ENCODE measurements at regions not wholly inside any gene's neighbourhood (a gene's known extent, or its start where the extent isn't known, plus 50 kb on each side); places are given as distances from the start of the nearest gene placed in this dataset.
"Not testable (repeated sequence)": the region's sequence is repeated elsewhere in the genome, so short reads cannot be mapped to it uniquely, and the experiment has no call there.

DNA sequence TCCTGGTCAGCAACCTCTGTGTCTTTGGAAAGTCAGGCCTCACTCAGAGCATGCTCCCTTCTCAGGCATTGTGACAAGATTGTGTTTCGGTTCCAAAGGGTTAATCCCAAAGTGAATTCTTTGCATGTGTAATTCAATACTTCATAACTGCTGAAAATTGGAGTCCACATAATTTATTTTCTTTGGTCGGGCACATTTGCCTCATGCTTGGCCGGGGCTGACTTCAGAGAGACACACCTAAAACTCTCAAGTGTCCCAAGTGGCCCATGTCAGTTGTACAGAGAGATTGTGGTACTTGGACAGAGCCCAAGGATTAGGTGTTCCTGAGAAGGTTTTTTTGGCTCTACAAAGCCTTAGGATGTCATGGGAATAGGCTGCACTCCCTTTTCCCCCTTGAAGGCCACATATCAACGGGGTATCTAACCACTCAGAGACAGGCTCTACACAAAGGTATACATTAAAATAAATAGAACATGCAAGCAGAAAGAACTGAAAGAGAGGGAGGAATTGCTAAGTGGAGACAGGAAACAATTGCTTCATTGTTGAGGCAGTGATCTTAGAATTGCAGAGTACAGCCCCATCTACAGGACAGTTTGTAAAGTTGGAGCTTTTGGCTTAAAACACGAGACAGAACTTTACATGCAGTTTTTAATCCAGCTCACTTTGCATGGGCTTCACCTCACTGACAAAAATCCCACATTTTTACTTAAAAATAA, 1232.3 kb upstream of the ZEB2 start:
- peak; percentile 66 for DNase-seq (ENCODE audit: low spot score)

GRCh38 chr2:145751629-145752028, 1231.7 kb upstream of the ZEB2 start:
- no peak for DNase-seq (ENCODE audit: low spot score)

DNA sequence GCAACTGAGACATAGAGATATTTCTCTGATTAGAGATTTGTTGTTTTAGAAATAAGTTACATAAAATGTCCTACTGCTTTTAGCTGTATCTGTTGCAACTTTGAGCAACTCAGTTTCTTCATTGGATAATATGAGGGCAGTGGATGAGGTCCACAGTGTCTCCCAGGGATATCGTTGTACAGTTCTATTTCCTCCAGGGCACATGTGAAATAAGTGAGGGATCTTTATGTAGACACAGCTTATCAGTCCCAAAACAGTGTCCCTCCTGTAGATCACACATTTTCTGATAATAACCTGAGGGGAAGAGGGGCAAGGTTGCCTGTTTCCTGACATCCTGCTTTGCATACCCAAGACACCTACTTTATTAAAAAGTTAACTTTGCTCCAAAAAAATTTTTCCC, 1231.2 kb upstream of the ZEB2 start:
- DNase-seq (ENCODE audit: low spot score), result no peak

DNA sequence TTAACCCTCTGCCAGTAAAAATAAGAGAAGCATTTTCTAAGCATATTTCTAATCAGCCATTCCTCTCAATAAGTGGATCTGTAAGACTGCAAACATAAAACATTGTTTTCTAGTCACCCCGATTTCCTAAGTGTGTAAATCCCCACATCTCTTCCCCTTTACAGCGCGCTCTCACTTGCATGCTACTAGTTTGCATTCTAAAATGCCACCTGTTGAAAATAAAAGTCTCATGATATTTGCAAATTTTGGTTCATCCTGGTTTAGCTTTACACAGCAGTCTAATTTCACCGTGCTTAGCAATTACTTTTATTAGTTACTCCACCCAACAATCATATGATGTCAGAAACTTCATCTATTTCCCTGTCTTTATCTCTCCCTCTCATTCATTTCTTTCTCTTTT, 1230.7 kb upstream of the ZEB2 start:
- DNase-seq (ENCODE audit: low spot score), result no peak

DNA sequence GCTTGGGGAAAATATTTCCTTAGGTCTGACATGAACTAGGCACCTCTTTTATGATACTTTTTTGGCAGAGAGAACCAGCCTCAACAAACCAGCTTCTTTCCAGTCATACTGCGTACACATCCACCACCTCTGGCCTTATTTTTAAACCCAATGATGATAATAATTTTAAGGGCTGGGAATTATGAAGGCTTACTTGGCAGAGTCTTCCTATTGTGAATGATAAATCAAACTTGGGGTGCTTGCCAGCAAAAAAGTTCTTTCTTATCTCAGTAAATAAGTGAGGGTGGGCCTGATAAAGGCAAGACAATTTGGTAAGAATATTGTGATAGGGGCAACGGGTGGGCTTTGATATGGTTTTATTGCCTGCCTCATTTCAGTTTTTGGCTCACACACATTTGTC, 1230.2 kb upstream of the ZEB2 start:
- no peak for DNase-seq (ENCODE audit: low spot score)

DNA sequence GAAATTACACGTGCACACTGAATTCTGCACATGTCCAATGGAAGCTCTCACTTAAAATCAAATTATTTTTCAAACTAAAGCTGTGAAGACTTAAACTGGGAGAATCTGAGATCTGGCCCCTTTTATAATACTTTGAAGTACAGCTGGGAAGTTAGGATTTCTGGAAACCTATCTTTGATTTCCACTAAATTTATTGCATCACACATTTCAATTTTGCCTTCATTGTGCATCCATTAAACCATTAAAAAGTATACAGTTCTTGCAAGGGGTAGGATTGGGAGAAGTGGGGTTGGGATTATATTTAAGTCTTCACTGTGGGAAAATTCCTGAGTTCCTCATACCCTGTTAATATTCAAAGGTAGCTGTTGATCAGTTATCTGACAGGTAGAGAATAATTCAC, 1229.6 kb upstream of the ZEB2 start:
- DNase-seq (ENCODE audit: low spot score), result no peak

DNA sequence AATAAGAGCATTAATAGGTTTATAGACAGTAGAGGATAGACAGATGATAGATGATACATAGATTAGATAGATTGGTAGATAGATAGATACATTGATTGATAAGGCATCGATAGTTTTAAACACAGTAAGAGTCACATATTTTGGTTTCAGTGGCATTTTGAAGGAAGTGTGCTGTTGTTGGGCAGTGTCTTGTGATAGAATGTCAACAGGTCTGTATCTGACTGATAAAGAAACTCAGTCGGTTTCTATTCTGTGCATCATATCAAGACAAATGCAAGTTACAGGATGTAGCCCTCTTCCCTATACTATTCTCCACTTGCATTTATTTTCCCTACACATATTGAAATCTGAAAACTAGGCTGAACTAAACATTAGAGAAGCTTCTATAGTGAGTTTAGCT, 1229.0 kb upstream of the ZEB2 start:
- no peak for DNase-seq (ENCODE audit: low spot score)

DNA sequence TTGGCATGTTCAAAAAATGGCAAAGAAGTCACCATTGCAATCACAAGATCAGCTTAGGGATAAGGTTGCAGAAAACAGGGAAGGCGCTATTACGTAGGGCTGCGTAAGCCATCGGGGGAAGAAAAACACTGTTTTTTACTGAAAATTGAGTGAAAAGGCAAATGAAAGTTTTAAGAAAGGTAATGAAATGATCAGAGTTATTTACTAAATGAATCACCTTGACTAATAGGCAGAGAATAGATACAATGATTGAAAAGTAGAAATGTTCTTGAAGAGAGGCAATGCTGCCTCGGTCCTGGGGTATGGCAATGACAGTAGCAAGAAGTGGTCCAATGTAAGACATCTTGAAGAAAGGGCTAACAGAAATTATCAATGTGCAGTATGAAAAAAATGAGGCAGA, 1227.8 kb upstream of the ZEB2 start:
- no peak for DNase-seq (ENCODE audit: low spot score)

DNA sequence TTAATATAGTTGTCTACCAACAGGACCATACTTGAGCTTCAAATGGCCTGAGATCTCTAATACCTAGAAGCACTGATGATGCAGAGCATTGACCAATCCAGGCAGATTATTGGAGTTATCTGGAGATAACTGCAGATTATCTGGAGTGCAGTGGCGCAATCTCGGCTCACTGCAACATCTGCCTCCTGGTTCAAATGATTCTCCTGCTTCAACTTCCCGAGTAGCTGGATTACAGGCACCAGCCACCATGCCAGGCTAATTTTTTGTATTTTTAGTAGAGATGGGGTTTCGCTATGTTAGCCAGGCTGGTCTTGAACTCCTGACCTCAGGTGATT, 1225.4 kb upstream of the ZEB2 start:
- not testable (repeated sequence) for DNase-seq (ENCODE audit: low spot score)

DNA sequence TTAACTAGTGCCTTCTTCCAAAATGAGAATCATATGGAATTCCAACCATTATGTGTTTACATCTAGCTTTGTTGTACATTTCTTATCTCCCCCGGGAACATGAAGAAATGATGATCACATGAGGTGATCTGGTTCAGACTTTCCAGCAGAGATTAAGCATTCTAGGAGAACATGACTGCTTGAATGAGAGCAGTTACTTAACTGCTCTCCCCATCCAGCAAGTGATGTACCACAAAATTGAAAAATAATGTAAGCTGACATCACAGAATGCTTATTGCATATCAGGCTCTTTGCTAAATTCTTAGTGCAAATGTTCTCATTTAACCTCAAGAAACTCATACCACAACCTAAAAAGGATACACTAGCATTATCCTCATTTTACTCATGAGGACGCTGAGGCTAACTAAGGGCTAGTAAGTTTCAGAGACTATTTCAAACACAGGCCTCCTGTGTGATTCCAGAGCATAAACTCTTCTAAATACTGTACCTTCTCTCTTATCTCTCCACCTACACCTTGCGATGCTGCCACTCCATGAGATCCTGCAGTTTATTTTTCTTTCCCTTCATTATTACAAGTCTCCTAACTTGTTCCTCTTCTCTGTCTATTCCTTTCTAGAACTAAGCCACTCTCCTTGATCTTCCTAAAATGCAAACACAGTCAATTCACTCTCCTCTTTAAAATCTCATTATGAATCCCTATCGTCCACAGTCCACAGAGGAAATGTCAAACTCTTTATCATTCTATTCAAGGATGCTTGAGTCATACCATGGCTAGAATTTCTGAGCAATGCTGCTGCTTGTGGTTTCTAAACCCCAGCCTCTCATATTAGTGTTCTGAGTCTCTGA, 1224.8 kb upstream of the ZEB2 start:
- no peak for DNase-seq (ENCODE audit: low spot score)

- DNase-seq (ENCODE audit: low spot score), result no peak
Measured at GRCh38 chr2:145743011-145743410, 1223.1 kb upstream of the ZEB2 start.

GRCh38 chr2:145741636-145742035, 1221.7 kb upstream of the ZEB2 start:
- no peak for DNase-seq (ENCODE audit: low spot score)

GRCh38 chr2:145741181-145741580, 1221.3 kb upstream of the ZEB2 start:
- no peak for DNase-seq (ENCODE audit: low spot score)

- DNase-seq (ENCODE audit: low spot score), result no peak
Measured at GRCh38 chr2:145740302-145740701, 1220.4 kb upstream of the ZEB2 start.

DNA sequence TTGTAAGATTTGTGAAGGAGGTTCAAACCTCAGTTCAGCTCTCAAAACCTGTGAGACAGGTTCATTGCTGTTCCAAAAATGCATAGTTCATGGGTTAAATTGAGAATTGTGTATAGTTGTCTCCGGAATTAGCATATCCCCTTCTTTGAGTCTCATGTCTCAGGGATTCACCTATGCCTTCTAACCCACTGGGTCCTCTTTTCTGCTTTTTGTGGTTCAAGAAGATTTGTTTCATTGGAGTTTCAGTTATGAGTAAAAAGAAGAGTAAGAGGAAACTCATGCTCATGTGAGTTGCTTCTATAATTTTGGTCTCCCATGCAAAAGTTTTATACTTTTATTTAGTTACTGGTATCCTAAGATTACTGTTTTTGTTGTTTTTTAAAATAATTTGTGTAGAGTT, 1219.8 kb upstream of the ZEB2 start:
- no peak for DNase-seq (ENCODE audit: low spot score)

- no peak for DNase-seq (ENCODE audit: low spot score)
Measured at GRCh38 chr2:145736871-145737270, 1217.0 kb upstream of the ZEB2 start.

DNA sequence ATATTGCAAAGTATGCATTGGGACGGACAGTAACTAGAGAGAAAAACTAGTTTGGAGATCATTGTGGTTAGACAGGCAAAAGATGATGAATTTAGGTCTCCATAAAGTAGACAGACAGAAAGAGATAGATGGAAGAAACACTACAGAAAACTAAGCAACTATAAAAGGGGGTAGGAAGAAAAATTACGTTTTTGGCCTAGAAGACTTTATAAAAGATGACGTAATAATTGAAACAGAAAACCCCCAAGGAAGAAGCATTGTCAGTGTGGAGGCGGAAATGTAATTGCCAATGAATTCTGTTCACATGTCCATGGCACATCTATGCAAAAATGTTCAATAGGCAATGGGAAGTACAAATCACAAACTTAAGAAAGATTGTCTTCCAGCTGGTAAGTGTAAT, 1211.5 kb upstream of the ZEB2 start:
- no peak for DNase-seq (ENCODE audit: low spot score)

DNA sequence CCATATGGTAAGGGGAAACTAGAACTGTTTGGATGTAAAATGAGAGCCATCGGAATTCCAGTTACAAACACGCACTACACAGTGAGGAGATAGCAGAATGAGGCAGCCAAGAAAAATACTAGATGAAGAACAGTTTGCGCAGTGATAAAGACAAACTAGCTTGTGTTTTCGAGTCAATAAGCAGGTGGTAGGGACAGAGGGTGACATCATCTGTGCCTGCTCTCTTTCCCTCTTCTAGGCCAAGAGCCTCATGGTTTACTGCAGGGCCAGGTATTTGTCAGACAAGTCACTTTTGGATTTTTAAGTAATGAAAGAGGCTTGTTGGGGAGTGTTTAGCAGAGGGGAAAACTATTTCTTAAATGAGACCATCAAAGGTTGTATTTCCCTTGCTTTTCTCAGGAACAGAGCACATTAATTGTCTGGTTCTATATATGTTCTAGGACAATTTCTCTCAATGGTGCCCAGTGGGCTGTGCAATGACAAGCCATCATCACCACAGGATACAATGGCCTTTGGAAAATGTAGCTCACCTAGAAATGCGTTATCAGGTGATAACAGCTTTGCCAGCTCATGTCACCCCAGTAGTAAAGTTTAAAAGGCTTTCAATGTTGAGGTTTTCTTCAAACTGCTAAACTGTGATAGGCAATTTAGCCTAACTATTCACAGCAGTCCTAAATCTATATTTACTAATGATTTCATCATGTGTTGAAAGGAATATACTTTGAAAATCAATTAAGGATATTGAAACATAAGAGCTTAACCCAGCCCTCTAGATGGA, 1210.3 kb upstream of the ZEB2 start:
- DNase-seq (ENCODE audit: low spot score), result no peak

GRCh38 chr2:145729481-145729880, 1209.6 kb upstream of the ZEB2 start:
- DNase-seq (ENCODE audit: low spot score), result no peak

- DNase-seq (ENCODE audit: low spot score), result no peak
Measured at GRCh38 chr2:145728511-145728910, 1208.6 kb upstream of the ZEB2 start.

- no peak for DNase-seq (ENCODE audit: low spot score)
Measured at GRCh38 chr2:145725876-145726275, 1206.0 kb upstream of the ZEB2 start.

DNA sequence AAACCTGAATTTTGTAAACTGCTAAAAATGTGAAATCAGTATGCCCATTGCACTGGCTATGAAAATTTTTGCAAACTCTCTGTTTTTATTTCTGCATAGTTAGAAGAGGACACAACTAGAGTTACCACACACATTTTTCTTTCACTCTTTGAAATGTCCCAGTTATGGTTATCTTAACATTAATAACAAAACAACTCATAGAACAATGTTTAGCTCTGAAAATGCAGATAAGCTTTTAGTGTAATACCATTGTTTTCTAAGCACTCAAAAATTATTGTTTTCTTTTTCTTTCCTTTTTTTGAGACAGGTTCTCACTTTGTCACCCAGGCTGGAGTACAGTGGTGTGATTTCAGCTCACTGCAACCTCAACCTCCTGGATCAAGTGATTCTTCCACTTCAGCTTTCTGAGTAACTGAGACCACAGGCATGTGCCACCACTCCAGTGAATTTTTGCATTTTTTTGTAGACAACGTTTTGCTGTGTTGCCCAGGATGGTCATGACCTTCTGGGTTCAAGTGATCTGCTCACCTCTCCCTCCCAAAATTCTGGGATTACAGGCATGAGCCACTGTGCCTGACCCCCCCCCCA, 1204.5 kb upstream of the ZEB2 start:
- DNase-seq (ENCODE audit: low spot score), result no peak

GRCh38 chr2:145723872-145724271, 1204.0 kb upstream of the ZEB2 start:
- DNase-seq (ENCODE audit: low spot score), result no peak
